C4-2B (cell line): ENCODE measurements at regions not wholly inside any gene's neighbourhood (a gene's known extent, or its start where the extent isn't known, plus 50 kb on each side); places are given as distances from the start of the nearest gene placed in this dataset.

Experiments used
- CTCF ChIP-seq: fragments of 450-650 bp; conservative IDR thresholded peaks from 2 replicates; pipeline ENCODE4 v1.5.1; 2017; ENCODE audit warnings: mild to moderate bottlenecking
- ZFX ChIP-seq: fragments of 450-650 bp; IDR thresholded peaks from 2 replicates; pipeline ENCODE4 v1.6.1; 2017

- TF ChIP-seq CTCF (no peak), ZFX (no peak)
Measured at GRCh38 chr4:31595496-31595895, 875.3 kb downstream of the PCDH7 start.
